Ishikawa (cell line): ENCODE measurements at regions not wholly inside any gene's neighbourhood (a gene's known extent, or its start where the extent isn't known, plus 50 kb on each side); places are given as distances from the start of the nearest gene placed in this dataset.

Experiments
- FOXM1 ChIP-seq: IDR thresholded peaks from 2 replicates; pipeline ENCODE4 v1.6.1; 2012; ENCODE audit warnings: low read depth, borderline replicate concordance
- TEAD4 ChIP-seq: IDR thresholded peaks from 2 replicates; pipeline ENCODE4 v1.6.1; 2012

- no peak for TF ChIP-seq TEAD4
- TF ChIP-seq FOXM1 = no peak
Observed at GRCh38 chr6:51182827-51183226, 364.2 kb downstream of the TFAP2B start.
